ENCODE measurements at regions not wholly inside any gene's neighbourhood (a gene's known extent, or its start where the extent isn't known, plus 50 kb on each side); places are given as distances from the start of the nearest gene placed in this dataset.
A peak's percentile ranks its signal among the peaks of the same experiment; 100 is the strongest.

- H3K27ac ChIP-seq (replicated peaks) = no peak overlapping the region
- H3K4me3 ChIP-seq (replicated peaks; ENCODE audit: insufficient read depth, low read length) = no peak overlapping the region
- H3K27me3 ChIP-seq (ENCODE audit: insufficient read depth, poor library complexity, severe bottlenecking) = no peaks in the 10 kb centered on the region
- TF ChIP-seq SPI1 (IDR thresholded peaks at IDR 0.05; ENCODE audit: borderline replicate concordance, low read depth) (no peak), POLR2AphosphoS5 (IDR thresholded peaks at IDR 0.05; ENCODE audit: low read depth) (no peak), CTCF (IDR thresholded peaks at IDR 0.05; ENCODE audit: insufficient read depth, low read length) (no peak), REST (IDR thresholded peaks at IDR 0.05; ENCODE audit: insufficient replicate concordance, low read depth) (no peak), GABPA (IDR thresholded peaks at IDR 0.05; ENCODE audit: low read depth) (no peak)
- peak in 1 of 2 experiments; percentile 41 for DNase-seq (ENCODE audit: low read depth in 1 of 2, low spot score in 1 of 2)
Observed at GRCh38 chr1:234893725-234894630, 234.7 kb downstream of the TOMM20 start.

- no peak for DNase-seq (ENCODE audit: low read depth in 1 of 2, low spot score in 1 of 2)
- H3K27me3 ChIP-seq (ENCODE audit: insufficient read depth, poor library complexity, severe bottlenecking) = no peaks in the 10 kb centered on the region
Observed at GRCh38 chr1:234893359-234893724, 235.3 kb downstream of the TOMM20 start.

More at GRCh38 chr1:234893359-234893724, 235.3 kb downstream of the TOMM20 start:
- TF ChIP-seq REST (IDR thresholded peaks at IDR 0.05; ENCODE audit: insufficient replicate concordance, low read depth) (no peak), SPI1 (IDR thresholded peaks at IDR 0.05; ENCODE audit: borderline replicate concordance, low read depth) (no peak), CTCF (IDR thresholded peaks at IDR 0.05; ENCODE audit: insufficient read depth, low read length) (no peak), POLR2AphosphoS5 (IDR thresholded peaks at IDR 0.05; ENCODE audit: low read depth) (no peak), GABPA (IDR thresholded peaks at IDR 0.05; ENCODE audit: low read depth) (no peak)
- H3K27ac ChIP-seq (replicated peaks) = no peak overlapping the region
- no peak overlapping the region for H3K4me3 ChIP-seq (replicated peaks; ENCODE audit: insufficient read depth, low read length)

Data from HL-60 (cell line).